Spleen (tissue), 7 donors: ENCODE measurements at regions not wholly inside any gene's neighbourhood (a gene's known extent, or its start where the extent isn't known, plus 50 kb on each side); places are given as distances from the start of the nearest gene placed in this dataset.

Source experiments
- CTCF ChIP-seq, 11 experiments: fragments of 200-600 bp in 7 of 11; fragments of 450-650 bp in 4 of 11; sonication (generic) in 4 of 11; IDR thresholded peaks in 8 of 11; conservative IDR thresholded peaks in 3 of 11; 1 replicate in 7 of 11; 2 replicates in 4 of 11; pipeline versions ENCODE4 v1.4.0 to v1.8.0; 2016 to 2021; ENCODE audit warnings: antibody characterized with exemption in 11 of 11, inconsistent platforms in 4 of 11, mild to moderate bottlenecking in 1 of 11
- POLR2A ChIP-seq, 3 donors: fragments of 450-650 bp; IDR thresholded peaks; one replicate each; pipeline ENCODE4 v1.5.1; 2017; ENCODE audit warnings: antibody characterized with exemption in 3 of 3, mild to moderate bottlenecking in 1 of 3
- POLR2AphosphoS5 ChIP-seq, 3 donors: sonication (generic); formaldehyde crosslinking; IDR thresholded peaks; one replicate each; pipeline ENCODE4 v1.5.1; 2017; ENCODE audit warnings: antibody characterized with exemption in 3 of 3
- donor health status: DM: no; HTN: no; CAD: no; lungs with moderate emphysema.
- donor health status: DM: no; HTN: no; CAD: no.
- donor health status: DM: no; HTN: no; CAD: no.

- TF ChIP-seq CTCF (IDR thresholded peaks at IDR 0.05 in 8 of 11, conservative IDR thresholded peaks at IDR 0.05 in 3 of 11) (no peak), POLR2A (IDR thresholded peaks at IDR 0.05) (no peak), POLR2AphosphoS5 (IDR thresholded peaks at IDR 0.05) (no peak)
These were observed 87.6 kb upstream of the E2F3 start for GRCh38 chr6:20313960-20314530.
